ENCODE measurements at regions not wholly inside any gene's neighbourhood (a gene's known extent, or its start where the extent isn't known, plus 50 kb on each side); places are given as distances from the start of the nearest gene placed in this dataset.
"Not testable (repeated sequence)": the region's sequence is repeated elsewhere in the genome, so short reads cannot be mapped to it uniquely, and the experiment has no call there.

- TF ChIP-seq EZH2 (IDR thresholded peaks at IDR 0.05; ENCODE audit: borderline replicate concordance, insufficient read depth, low read length, poor library complexity, severe bottlenecking); CTCF (IDR thresholded peaks at IDR 0.05; ENCODE audit: poor library complexity, severe bottlenecking); REST (IDR thresholded peaks at IDR 0.05; ENCODE audit: borderline replicate concordance); RAD21 (conservative IDR thresholded peaks at IDR 0.05); EP300 (conservative IDR thresholded peaks at IDR 0.05; ENCODE audit: poor library complexity, severe bottlenecking); POLR2AphosphoS5 (IDR thresholded peaks at IDR 0.05); SMC3 (conservative IDR thresholded peaks at IDR 0.05; ENCODE audit: poor library complexity); MXI1 (conservative IDR thresholded peaks at IDR 0.05; ENCODE audit: poor library complexity, severe bottlenecking); TAF1 (IDR thresholded peaks at IDR 0.05; ENCODE audit: low read depth): not testable (repeated sequence)
These were observed 201.8 kb upstream of the IRF2BP2 start for GRCh38 chr1:234811824-234812223.

All from neural cell (in vitro differentiated cells).